BLaER1 (cell line): ENCODE measurements at regions not wholly inside any gene's neighbourhood (a gene's known extent, or its start where the extent isn't known, plus 50 kb on each side); places are given as distances from the start of the nearest gene placed in this dataset.

Source experiments
- H3K27ac ChIP-seq: shearing (Covaris generic); formaldehyde crosslinking; 2 replicates; pipeline ENCODE4 v1.8.1; 2022
- H3K27me3 ChIP-seq: shearing (Covaris generic); formaldehyde crosslinking; 2 replicates; pipeline ENCODE4 v1.8.1; 2022
- H3K36me3 ChIP-seq: shearing (Covaris generic); formaldehyde crosslinking; 2 replicates; pipeline ENCODE4 v1.8.1; 2022
- H3K4me1 ChIP-seq: shearing (Covaris generic); formaldehyde crosslinking; 2 replicates; pipeline ENCODE4 v1.8.1; 2022
- H3K4me2 ChIP-seq: shearing (Covaris generic); formaldehyde crosslinking; 2 replicates; pipeline ENCODE4 v1.8.1; 2022
- H3K4me3 ChIP-seq: shearing (Covaris generic); formaldehyde crosslinking; 2 replicates; pipeline ENCODE4 v1.8.1; 2022
- H3K9ac ChIP-seq: shearing (Covaris generic); formaldehyde crosslinking; 2 replicates; pipeline ENCODE4 v1.8.1; 2022
- H3K9me3 ChIP-seq: shearing (Covaris generic); formaldehyde crosslinking; 2 replicates; pipeline ENCODE4 v1.8.1; 2022
- H4K20me1 ChIP-seq: shearing (Covaris generic); formaldehyde crosslinking; 2 replicates; pipeline ENCODE4 v1.8.1; 2022
- Cebpa-rat ChIP-seq: shearing (Covaris generic); IDR thresholded peaks from 2 replicates; pipeline ENCODE4 v1.8.1; 2022

GRCh38 chr1:224846119-224846907, 83.2 kb upstream of the DNAH14 start:
- no peak overlapping the region for H3K27ac ChIP-seq
- H3K27me3 ChIP-seq, result no peaks in the 10 kb centered on the region
- H3K4me2 ChIP-seq, result no peak overlapping the region
- peaks cover 32% of the 10 kb centered on the region for H3K9me3 ChIP-seq
- no peaks in the 10 kb centered on the region for H4K20me1 ChIP-seq
- TF ChIP-seq Cebpa-rat, result no peak
- no peak overlapping the region for H3K4me3 ChIP-seq
- H3K36me3 ChIP-seq, result no peaks in the 10 kb centered on the region
- H3K9ac ChIP-seq, result no peak overlapping the region
- H3K4me1 ChIP-seq, result no peaks in the 10 kb centered on the region

DNA sequence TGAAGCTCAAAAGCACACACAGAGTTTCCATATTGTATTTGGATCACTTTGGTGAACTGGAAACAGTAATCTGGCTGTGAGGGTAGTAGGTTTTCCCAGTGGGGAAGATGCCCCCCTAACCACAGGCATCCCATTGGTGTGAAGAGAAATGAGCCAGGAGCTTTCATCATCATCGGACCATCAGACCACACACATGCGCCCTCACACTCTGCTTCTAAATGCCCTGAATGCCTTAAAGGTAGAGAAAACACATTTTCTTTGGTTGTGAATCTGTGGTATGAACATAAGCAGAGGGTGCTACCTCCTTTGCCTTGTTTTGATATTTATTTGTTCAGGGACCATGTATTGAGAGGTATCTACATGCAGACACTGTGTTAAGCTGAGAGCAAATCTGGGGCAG, 79.0 kb upstream of the DNAH14 start:
- TF ChIP-seq Cebpa-rat, result no peak
- no peaks in the 10 kb centered on the region for H3K4me1 ChIP-seq
- H3K36me3 ChIP-seq, result no peaks in the 10 kb centered on the region
- no peak overlapping the region for H3K4me3 ChIP-seq
- H3K27ac ChIP-seq, result no peak overlapping the region
- H3K9me3 ChIP-seq, result no peaks in the 10 kb centered on the region
- no peaks in the 10 kb centered on the region for H4K20me1 ChIP-seq
- H3K9ac ChIP-seq, result no peak overlapping the region
- H3K4me2 ChIP-seq, result no peak overlapping the region
- no peaks in the 10 kb centered on the region for H3K27me3 ChIP-seq

DNA sequence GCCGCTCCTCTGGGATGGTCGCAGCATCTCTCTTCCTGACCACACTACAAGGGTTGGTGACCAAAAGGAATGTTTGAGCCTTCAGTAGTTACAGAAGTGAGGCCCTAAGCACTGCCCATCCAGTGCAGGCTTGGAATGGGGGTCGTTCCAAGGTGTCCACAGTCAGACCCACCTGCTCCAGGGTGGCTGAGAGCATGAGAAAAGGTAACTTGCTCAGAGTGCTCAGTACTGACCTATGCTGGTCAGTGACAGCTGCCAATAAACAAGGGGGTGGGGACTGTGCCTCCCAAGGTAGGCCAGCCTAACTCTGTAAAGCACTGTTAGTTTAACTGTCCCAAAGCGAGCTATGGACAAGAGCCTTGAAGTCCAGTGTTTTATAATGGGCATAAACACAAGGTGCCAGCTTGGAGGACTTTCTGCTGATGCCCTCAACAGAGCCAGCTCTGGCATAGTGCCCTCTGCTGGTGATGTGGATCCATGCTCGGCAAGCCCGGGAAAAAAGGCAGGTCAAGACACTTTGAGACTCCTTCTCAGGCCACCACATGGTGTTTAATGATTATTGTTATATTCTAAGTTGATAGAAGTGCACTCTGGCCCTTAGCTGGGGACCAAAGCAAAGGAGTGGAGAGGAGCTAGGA, 78.1 kb upstream of the DNAH14 start:
- H3K4me1 ChIP-seq, result no peaks in the 10 kb centered on the region
- TF ChIP-seq Cebpa-rat, result no peak
- H3K9ac ChIP-seq, result no peak overlapping the region
- H3K36me3 ChIP-seq, result no peaks in the 10 kb centered on the region
- no peak overlapping the region for H3K27ac ChIP-seq
- no peaks in the 10 kb centered on the region for H3K9me3 ChIP-seq
- H4K20me1 ChIP-seq, result no peaks in the 10 kb centered on the region
- no peaks in the 10 kb centered on the region for H3K27me3 ChIP-seq
- H3K4me3 ChIP-seq, result no peak overlapping the region
- H3K4me2 ChIP-seq, result no peak overlapping the region

DNA sequence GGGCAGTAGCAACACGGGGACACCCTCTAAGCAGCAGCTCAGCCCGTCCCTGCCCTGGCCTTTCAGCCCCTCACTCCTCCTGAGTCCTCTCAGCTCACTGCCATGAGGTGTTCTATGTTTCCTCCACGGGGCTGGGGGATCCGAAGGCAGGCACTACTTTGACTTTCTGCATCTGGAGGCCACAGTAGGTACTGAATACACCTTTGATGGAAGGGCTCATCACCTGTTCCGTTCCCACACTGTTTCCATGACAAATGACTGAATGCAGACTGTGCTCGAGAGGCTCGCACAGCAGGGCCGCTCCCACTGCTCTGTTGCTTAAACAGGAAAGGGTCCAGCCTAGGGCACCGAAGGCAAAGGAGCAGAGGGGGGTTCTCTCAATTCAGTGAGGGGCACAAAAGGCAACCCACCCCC, 77.6 kb upstream of the DNAH14 start:
- H3K9ac ChIP-seq, result no peak overlapping the region
- no peaks in the 10 kb centered on the region for H4K20me1 ChIP-seq
- H3K4me1 ChIP-seq, result no peaks in the 10 kb centered on the region
- TF ChIP-seq Cebpa-rat, result no peak
- H3K4me3 ChIP-seq, result no peak overlapping the region
- no peak overlapping the region for H3K27ac ChIP-seq
- H3K36me3 ChIP-seq, result no peaks in the 10 kb centered on the region
- no peaks in the 10 kb centered on the region for H3K27me3 ChIP-seq
- no peaks in the 10 kb centered on the region for H3K9me3 ChIP-seq
- no peak overlapping the region for H3K4me2 ChIP-seq

DNA sequence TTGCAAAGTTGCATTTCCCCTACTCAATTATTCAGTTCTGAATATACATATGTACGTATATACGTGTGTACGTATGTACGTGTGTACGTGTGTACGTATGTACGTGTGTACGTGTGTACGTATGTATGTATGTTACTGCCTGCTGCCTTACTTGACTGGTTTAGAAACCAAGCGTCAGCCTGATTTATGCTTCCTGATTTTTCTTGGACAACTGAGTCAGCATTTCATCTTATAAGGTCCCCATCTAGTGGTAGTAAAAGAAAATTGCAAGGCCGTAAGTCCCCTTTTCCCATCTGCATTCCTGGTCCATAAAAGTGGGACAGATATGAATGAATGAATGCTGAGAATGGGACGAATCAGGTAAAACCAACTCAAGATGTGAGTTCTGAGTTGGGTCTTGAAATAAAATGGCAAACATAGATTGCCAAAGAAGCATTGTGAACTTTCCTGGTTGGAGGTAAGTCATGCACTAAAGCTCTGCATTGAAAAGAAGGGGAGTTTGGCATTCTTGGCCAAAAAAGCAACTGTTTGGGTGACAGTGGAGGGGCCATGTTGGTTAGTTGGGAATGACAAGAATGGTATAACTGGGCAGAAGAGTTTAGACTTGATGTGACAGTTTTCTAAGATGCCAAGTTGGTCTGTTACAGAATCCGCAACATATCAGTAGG, 76.4 kb upstream of the DNAH14 start:
- Histone ChIP-seq H3K27ac (no peak overlapping the region), H3K9ac (no peak overlapping the region), H3K9me3 (no peaks in the 10 kb centered on the region), H3K36me3 (no peaks in the 10 kb centered on the region), H3K4me2 (no peak overlapping the region), H3K27me3 (no peaks in the 10 kb centered on the region), H4K20me1 (no peaks in the 10 kb centered on the region), H3K4me3 (no peak overlapping the region), H3K4me1 (no peaks in the 10 kb centered on the region)
- TF ChIP-seq Cebpa-rat, result no peak

- Histone ChIP-seq H3K4me3 (no peak overlapping the region), H3K4me1 (no peaks in the 10 kb centered on the region), H3K27ac (no peak overlapping the region), H3K9me3 (no peaks in the 10 kb centered on the region), H3K4me2 (no peak overlapping the region), H3K36me3 (no peaks in the 10 kb centered on the region), H3K27me3 (no peaks in the 10 kb centered on the region), H3K9ac (no peak overlapping the region), H4K20me1 (no peaks in the 10 kb centered on the region)
- TF ChIP-seq Cebpa-rat, result no peak
These were observed 72.5 kb upstream of the DNAH14 start for GRCh38 chr1:224856973-224857372.

DNA sequence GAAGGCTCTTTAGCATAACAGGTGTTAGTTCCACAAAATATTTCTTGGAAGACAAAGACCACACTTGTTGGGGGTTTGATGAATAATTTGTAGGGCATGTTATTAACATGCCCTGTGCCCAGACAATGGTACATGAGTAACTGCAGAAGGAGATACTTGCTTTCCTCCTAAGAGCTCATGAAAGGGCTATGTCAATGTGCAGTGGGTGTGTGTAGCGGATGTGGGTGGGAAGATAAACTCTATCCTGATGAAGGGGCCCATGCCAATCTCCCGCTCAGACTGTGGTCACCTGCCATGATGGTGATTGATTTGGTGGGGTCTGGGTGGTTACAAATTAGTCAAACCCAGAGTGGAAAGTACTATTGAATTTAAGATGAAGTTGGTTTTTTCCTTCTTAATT, 69.8 kb upstream of the DNAH14 start:
- Histone ChIP-seq H3K4me2 (no peak overlapping the region), H3K4me3 (no peak overlapping the region)

DNA sequence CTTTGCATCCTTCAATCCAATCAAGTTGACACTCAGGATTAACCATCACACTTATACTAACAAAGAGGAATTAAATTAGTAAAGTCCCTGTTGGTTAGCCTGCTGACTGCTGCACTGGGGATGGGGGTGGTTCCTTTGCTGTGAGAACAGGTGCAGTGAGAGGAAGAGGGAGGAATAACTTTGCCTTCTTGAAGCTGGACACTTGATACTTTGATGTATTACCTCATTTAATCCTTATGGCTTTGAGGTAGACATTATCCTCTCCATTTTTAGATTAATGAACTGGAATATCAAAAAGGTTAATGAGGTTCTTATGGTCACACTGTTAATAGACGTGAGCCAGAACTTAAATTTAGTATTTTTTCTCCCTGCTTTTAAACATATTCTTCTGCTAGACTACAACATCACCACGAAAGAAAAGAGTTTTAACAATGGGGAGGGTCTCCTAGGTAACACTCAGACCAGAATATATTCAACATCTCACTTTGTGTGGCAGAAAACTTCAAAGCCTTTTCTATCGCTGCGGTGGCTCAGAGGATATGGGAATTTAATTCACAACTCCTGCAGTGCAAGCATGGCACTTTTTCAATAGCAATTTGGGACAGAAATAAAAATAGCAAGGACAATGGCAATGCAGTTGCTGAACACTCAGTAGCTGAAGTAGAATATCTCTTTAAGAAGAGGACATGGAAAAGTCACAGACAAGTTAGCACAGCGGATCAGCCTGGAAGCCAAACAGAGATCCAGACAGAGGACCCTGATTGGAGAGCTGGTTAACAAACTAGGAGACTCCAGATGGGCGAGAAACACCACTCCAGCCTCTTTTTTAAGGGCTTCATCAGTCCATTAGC, 68.8 kb upstream of the DNAH14 start:
- H3K27ac ChIP-seq, result no peak overlapping the region
- H3K36me3 ChIP-seq, result no peaks in the 10 kb centered on the region
- H3K9me3 ChIP-seq, result peaks cover 16% of the 10 kb centered on the region
- no peak overlapping the region for H3K9ac ChIP-seq
- no peaks in the 10 kb centered on the region for H4K20me1 ChIP-seq
- no peaks in the 10 kb centered on the region for H3K4me1 ChIP-seq
- H3K27me3 ChIP-seq, result no peaks in the 10 kb centered on the region
- TF ChIP-seq Cebpa-rat, result no peak
- no peak overlapping the region for H3K4me2 ChIP-seq
- H3K4me3 ChIP-seq, result no peak overlapping the region

More for the DNA sequence above, 69.8 kb upstream of the DNAH14 start:
- Histone ChIP-seq H3K4me1 (no peaks in the 10 kb centered on the region), H3K9ac (no peak overlapping the region), H3K9me3 (peaks cover 8% of the 10 kb centered on the region; the same call in 1 of the 2 replicates), H4K20me1 (no peaks in the 10 kb centered on the region), H3K36me3 (no peaks in the 10 kb centered on the region), H3K27me3 (no peaks in the 10 kb centered on the region), H3K27ac (no peak overlapping the region)
- TF ChIP-seq Cebpa-rat, result no peak

DNA sequence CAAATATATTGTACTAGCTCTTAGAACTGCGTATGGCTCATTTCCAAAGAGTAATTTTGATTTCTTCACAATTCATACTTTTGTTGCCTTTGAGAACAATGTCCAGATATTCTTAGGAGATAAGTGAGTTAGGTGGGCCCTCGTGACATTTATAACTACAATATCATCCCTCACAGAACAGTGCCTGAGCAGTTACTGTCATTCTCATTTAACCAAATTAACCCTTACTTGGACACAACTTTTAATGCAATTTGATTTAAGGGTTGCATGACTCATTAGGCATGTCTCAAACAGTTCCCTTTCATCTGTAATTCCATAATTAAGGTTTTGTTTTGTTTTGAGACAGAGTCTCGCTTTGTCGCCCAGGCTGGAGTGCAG, 68.1 kb upstream of the DNAH14 start:
- H3K4me1 ChIP-seq, result no peaks in the 10 kb centered on the region
- no peaks in the 10 kb centered on the region for H4K20me1 ChIP-seq
- no peak for TF ChIP-seq Cebpa-rat
- no peaks in the 10 kb centered on the region for H3K36me3 ChIP-seq
- no peak overlapping the region for H3K4me3 ChIP-seq
- no peak overlapping the region for H3K27ac ChIP-seq
- H3K4me2 ChIP-seq, result no peak overlapping the region
- no peaks in the 10 kb centered on the region for H3K27me3 ChIP-seq
- peaks cover 22% of the 10 kb centered on the region for H3K9me3 ChIP-seq
- H3K9ac ChIP-seq, result no peak overlapping the region
